ENCODE measurements at regions not wholly inside any gene's neighbourhood (a gene's known extent, or its start where the extent isn't known, plus 50 kb on each side); places are given as distances from the start of the nearest gene placed in this dataset.

GRCh38 chr2:5799348-5799747 is 107.2 kb downstream of the SOX11 start:
- H3K4me1 Mint-ChIP-seq (ENCODE audit: unreplicated experiment), result peaks cover 10% of the 10 kb centered on the region
- H3K4me3 Mint-ChIP-seq (ENCODE audit: unreplicated experiment), result no peak overlapping the region
- DNase-seq (ENCODE audit: extremely low spot score, unreplicated experiment), result no peak
- TF ChIP-seq, protein P1, sequence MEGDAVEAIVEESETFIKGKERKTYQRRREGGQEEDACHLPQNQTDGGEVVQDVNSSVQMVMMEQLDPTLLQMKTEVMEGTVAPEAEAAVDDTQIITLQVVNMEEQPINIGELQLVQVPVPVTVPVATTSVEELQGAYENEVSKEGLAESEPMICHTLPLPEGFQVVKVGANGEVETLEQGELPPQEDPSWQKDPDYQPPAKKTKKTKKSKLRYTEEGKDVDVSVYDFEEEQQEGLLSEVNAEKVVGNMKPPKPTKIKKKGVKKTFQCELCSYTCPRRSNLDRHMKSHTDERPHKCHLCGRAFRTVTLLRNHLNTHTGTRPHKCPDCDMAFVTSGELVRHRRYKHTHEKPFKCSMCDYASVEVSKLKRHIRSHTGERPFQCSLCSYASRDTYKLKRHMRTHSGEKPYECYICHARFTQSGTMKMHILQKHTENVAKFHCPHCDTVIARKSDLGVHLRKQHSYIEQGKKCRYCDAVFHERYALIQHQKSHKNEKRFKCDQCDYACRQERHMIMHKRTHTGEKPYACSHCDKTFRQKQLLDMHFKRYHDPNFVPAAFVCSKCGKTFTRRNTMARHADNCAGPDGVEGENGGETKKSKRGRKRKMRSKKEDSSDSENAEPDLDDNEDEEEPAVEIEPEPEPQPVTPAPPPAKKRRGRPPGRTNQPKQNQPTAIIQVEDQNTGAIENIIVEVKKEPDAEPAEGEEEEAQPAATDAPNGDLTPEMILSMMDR (IDR thresholded peaks at IDR 0.05), result no peak
- H3K36me3 Mint-ChIP-seq (ENCODE audit: unreplicated experiment), result no peaks in the 10 kb centered on the region
- peaks cover 8% of the 10 kb centered on the region for H3K9me3 Mint-ChIP-seq (ENCODE audit: unreplicated experiment)
- H3K27ac Mint-ChIP-seq (ENCODE audit: unreplicated experiment), result no peak overlapping the region
- no peaks in the 10 kb centered on the region for H3K27me3 Mint-ChIP-seq (ENCODE audit: unreplicated experiment)

DNA sequence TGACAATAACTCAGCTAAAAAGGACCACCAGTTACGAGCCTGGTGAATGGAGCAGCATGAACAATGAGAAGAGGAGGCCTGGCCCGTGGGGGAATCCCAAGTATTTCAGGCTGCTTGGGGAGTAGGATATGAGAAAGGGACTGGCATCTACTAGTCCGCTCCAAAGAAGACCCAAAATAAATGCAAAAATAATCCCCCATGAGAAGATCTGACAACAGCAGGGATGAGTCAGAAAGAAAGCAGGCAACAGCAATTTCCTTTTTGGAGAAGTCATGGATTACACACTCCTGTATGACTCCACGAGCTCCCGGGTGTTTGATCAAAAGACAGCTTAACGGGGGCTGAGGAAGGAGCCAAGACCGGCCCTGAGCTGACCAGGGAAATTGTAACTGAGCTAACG is 111.4 kb downstream of the SOX11 start:
- no peaks in the 10 kb centered on the region for H3K27me3 Mint-ChIP-seq (ENCODE audit: unreplicated experiment)
- no peaks in the 10 kb centered on the region for H3K36me3 Mint-ChIP-seq (ENCODE audit: unreplicated experiment)
- TF ChIP-seq, protein P1 (IDR thresholded peaks at IDR 0.05), result no peak
- H3K9me3 Mint-ChIP-seq (ENCODE audit: unreplicated experiment), result peaks cover 8% of the 10 kb centered on the region
- H3K4me3 Mint-ChIP-seq (ENCODE audit: unreplicated experiment), result no peak overlapping the region
- peaks cover 11% of the 10 kb centered on the region for H3K4me1 Mint-ChIP-seq (ENCODE audit: unreplicated experiment)
- H3K27ac Mint-ChIP-seq (ENCODE audit: unreplicated experiment), result no peak overlapping the region
- DNase-seq (ENCODE audit: extremely low spot score, unreplicated experiment), result no peak

- Mint-ChIP-seq H3K27me3 (ENCODE audit: unreplicated experiment) (no peaks in the 10 kb centered on the region), H3K4me1 (ENCODE audit: unreplicated experiment) (no peaks in the 10 kb centered on the region), H3K27ac (ENCODE audit: unreplicated experiment) (no peak overlapping the region), H3K36me3 (ENCODE audit: unreplicated experiment) (no peaks in the 10 kb centered on the region), H3K4me3 (ENCODE audit: unreplicated experiment) (no peak overlapping the region), H3K9me3 (ENCODE audit: unreplicated experiment) (peaks cover 4% of the 10 kb centered on the region)
- no peak for DNase-seq (ENCODE audit: extremely low spot score, unreplicated experiment)
- TF ChIP-seq, protein P1 (IDR thresholded peaks at IDR 0.05), result no peak
Measured at GRCh38 chr2:5818961-5819600, 126.9 kb downstream of the SOX11 start.

DNA sequence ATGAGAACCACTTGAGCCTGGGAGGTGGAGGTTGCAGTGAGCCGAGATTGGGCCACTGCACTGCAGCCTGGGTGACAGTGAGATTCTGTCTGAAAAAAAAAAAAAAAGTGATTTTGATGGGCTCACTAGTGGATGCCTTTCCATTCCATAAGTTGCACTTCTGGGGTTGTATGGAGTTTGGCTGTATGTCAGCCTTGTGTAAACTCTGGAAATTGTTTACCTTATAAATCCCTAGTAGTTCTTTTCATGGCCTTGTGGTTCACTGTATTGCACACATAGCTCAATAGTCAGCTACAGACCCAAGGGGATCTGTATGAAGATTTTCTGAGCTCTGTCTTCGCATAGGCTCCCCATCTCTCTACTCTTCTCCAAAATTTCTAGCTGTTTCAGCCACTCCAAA is 131.9 kb downstream of the SOX11 start:
- TF ChIP-seq, protein P1 (IDR thresholded peaks at IDR 0.05), result no peak
- no peak for DNase-seq (ENCODE audit: extremely low spot score, unreplicated experiment)
- H3K36me3 Mint-ChIP-seq (ENCODE audit: unreplicated experiment), result no peaks in the 10 kb centered on the region
- no peak overlapping the region for H3K4me3 Mint-ChIP-seq (ENCODE audit: unreplicated experiment)
- no peak overlapping the region for H3K27ac Mint-ChIP-seq (ENCODE audit: unreplicated experiment)
- H3K9me3 Mint-ChIP-seq (ENCODE audit: unreplicated experiment), result peaks cover 4% of the 10 kb centered on the region
- no peaks in the 10 kb centered on the region for H3K27me3 Mint-ChIP-seq (ENCODE audit: unreplicated experiment)
- no peaks in the 10 kb centered on the region for H3K4me1 Mint-ChIP-seq (ENCODE audit: unreplicated experiment)

DNA sequence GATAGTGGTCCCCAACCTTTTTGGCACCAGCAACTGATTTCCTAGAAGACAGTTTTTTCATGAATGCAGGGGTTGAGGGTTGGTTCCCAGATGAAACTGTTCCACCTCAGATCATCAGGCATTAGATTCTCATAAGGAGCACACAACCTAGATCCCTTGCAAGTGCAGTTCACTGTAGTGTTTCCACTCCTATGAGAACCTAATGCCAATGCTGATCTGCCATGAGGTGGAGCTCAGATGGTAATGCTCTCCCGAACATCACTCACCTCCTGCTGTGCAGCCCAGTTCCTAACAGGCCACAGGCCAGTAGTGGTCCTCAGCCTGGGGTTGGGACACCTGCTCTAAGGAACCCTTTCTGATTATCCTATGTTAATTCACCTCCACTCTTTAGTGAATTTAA is 133.5 kb downstream of the SOX11 start:
- H3K4me3 Mint-ChIP-seq (ENCODE audit: unreplicated experiment), result no peak overlapping the region
- H3K27me3 Mint-ChIP-seq (ENCODE audit: unreplicated experiment), result no peaks in the 10 kb centered on the region
- TF ChIP-seq, protein P1 (IDR thresholded peaks at IDR 0.05), result no peak
- H3K4me1 Mint-ChIP-seq (ENCODE audit: unreplicated experiment), result no peaks in the 10 kb centered on the region
- H3K9me3 Mint-ChIP-seq (ENCODE audit: unreplicated experiment), result peaks cover 4% of the 10 kb centered on the region
- H3K36me3 Mint-ChIP-seq (ENCODE audit: unreplicated experiment), result no peaks in the 10 kb centered on the region
- no peak for DNase-seq (ENCODE audit: extremely low spot score, unreplicated experiment)
- H3K27ac Mint-ChIP-seq (ENCODE audit: unreplicated experiment), result no peak overlapping the region

Measured in osteocyte (in vitro differentiated cells).